HepG2 (cell line): ENCODE measurements at regions not wholly inside any gene's neighbourhood (a gene's known extent, or its start where the extent isn't known, plus 50 kb on each side); places are given as distances from the start of the nearest gene placed in this dataset.

Experiments used
- ATAC-seq: fragments of 200-7000 bp; cut with Tn5 transposase; 3 replicates; pipeline ENCODE4 v1.9.1; 2020; ENCODE audit warnings: mild to moderate bottlenecking, moderate library complexity
- BruUV-seq: library from RNA; stranded (reverse); fragments of 400-500 nt; replicated peaks from 2 replicates; lab custom pipeline; 2021; lab: Mats Ljungman, UMichigan
- CTCF ChIA-PET: fragments of 300-600 bp; formaldehyde crosslinking; extraction: SDS; loops from one replicate; lab custom pipeline; 2021; ENCODE audit warnings: low total read pairs, inconsistent platforms, low intra/inter-chr PET ratio; lab: Yijun Ruan, JAX
- POLR2A ChIA-PET: fragments of 350-600 bp; sonication (Branson Sonifier 250); formaldehyde crosslinking; loops from one replicate; lab custom pipeline; 2020; ENCODE audit warnings: antibody characterized with exemption, inconsistent platforms; lab: Yijun Ruan, JAX
- DNase-seq: peaks from one replicate; pipeline ENCODE4 v3.0.0-alpha.2; 2015; ENCODE audit warnings: low spot score
- FAIRE-seq: peaks from 3 replicates; lab custom pipeline; 2011; peaks lifted over from hg19 to GRCh38; lab: Jason Lieb, UNC
- H2AFZ ChIP-seq: one replicate; pipeline ENCODE4 v1.6.1; 2011; ENCODE audit warnings: low read length, inconsistent platforms
- H3K27ac ChIP-seq: fragments of 300-600 bp; 3 replicates; pipeline ENCODE4 v1.8.0; 2011; ENCODE audit warnings: mixed run types, mild to moderate bottlenecking, mixed read lengths, low read length, inconsistent platforms; ENCODE audit not compliant: insufficient read depth; ENCODE audit errors: extremely low read length
- H3K27me3 ChIP-seq, 2 experiments: fragments of 200-600 bp in 1 of 2; 2 replicates in 1 of 2; 3 replicates in 1 of 2; pipeline versions ENCODE4 v1.6.0 to v1.8.0; 2011; ENCODE audit warnings: low read length in 2 of 2, mild to moderate bottlenecking in 2 of 2, moderate library complexity in 2 of 2, inconsistent platforms in 1 of 2; ENCODE audit not compliant: insufficient read depth in 2 of 2, control insufficient read depth in 1 of 2
- H3K36me3 ChIP-seq, 2 experiments: fragments of 200-600 bp in 1 of 2; replicated peaks in 1 of 2; 2 replicates in 1 of 2; 3 replicates in 1 of 2; pipeline versions ENCODE4 v1.5.1 to v1.8.0; 2011; ENCODE audit warnings: low read length in 2 of 2, inconsistent platforms in 1 of 2; ENCODE audit not compliant: insufficient read depth in 2 of 2, control insufficient read depth in 1 of 2
- H3K4me1 ChIP-seq: 2 replicates; pipeline ENCODE4 v1.5.1; 2012; ENCODE audit warnings: low read length, inconsistent platforms; ENCODE audit not compliant: insufficient read depth
- H3K4me2 ChIP-seq: 2 replicates; pipeline ENCODE4 v1.6.0; 2011; ENCODE audit warnings: low read depth, low read length, inconsistent platforms
- H3K4me3 ChIP-seq, 3 experiments: fragments of 200-600 bp in 1 of 3; sonication (generic), shearing (Covaris generic) in 1 of 3; replicated peaks in 1 of 3; 2 replicates each; pipeline ENCODE4 v1.5.1; 2011 to 2016; ENCODE audit warnings: low read length in 3 of 3, inconsistent platforms in 2 of 3, low read depth in 2 of 3, mild to moderate bottlenecking in 2 of 3, control low read depth in 1 of 3, mixed read lengths in 1 of 3; ENCODE audit not compliant: insufficient read depth in 1 of 3
- H3K79me2 ChIP-seq: one replicate; pipeline ENCODE4 v1.6.1; 2011; ENCODE audit warnings: low read length, inconsistent platforms; ENCODE audit not compliant: insufficient read depth
- H3K9ac ChIP-seq: 2 replicates; pipeline ENCODE4 v1.6.0; 2011; ENCODE audit warnings: mild to moderate bottlenecking, low read depth, low read length, inconsistent platforms; ENCODE audit not compliant: insufficient read depth
- H3K9me3 ChIP-seq: 2 replicates; pipeline ENCODE4 v1.5.1; 2012; ENCODE audit warnings: mild to moderate bottlenecking, low read length
- H4K20me1 ChIP-seq: 2 replicates; pipeline ENCODE4 v1.6.0; 2011; ENCODE audit warnings: inconsistent platforms, mild to moderate bottlenecking, low read length, moderate library complexity; ENCODE audit not compliant: insufficient read depth
- CEBPB ChIP-seq: IDR thresholded peaks from 2 replicates; pipeline ENCODE4 v1.6.1; 2011; ENCODE audit warnings: low read depth, low read length, improper control_type of control experiment, borderline replicate concordance
- FOXP1 ChIP-seq, 2 experiments: fragments of 450-650 bp in 1 of 2; IDR thresholded peaks; 2 replicates each; pipeline ENCODE4 v1.6.1; 2017 to 2018; ENCODE audit warnings: antibody characterized with exemption in 1 of 2
- LCORL ChIP-seq, 2 experiments: fragments of 450-650 bp in 1 of 2; sonication (generic) in 1 of 2; formaldehyde crosslinking in 1 of 2; IDR thresholded peaks; 2 replicates each; pipeline versions ENCODE4 v1.5.0 to v1.6.1; 2017 to 2020; ENCODE audit warnings: antibody characterized with exemption in 1 of 2, missing genetic modification reagents in 1 of 2
- LRRFIP1 ChIP-seq: sonication (generic); formaldehyde crosslinking; conservative IDR thresholded peaks from 2 replicates; pipeline ENCODE4 v1.4.0; 2020; ENCODE audit warnings: missing genetic modification reagents
- MXD3 ChIP-seq: IDR thresholded peaks from 2 replicates; pipeline ENCODE4 v1.6.1; 2016; ENCODE audit warnings: mild to moderate bottlenecking, missing biosample characterization, missing genetic modification reagents
- NFYC ChIP-seq: IDR thresholded peaks from 2 replicates; pipeline ENCODE4 v1.6.1; 2016; ENCODE audit warnings: missing genetic modification reagents, missing compliant biosample characterization
- RAD21 ChIP-seq: fragments of 450-650 bp; formaldehyde crosslinking; IDR thresholded peaks from 2 replicates; pipeline ENCODE4 v1.5.0; 2020; ENCODE audit warnings: mild to moderate bottlenecking
- SP2 ChIP-seq: sonication (generic); formaldehyde crosslinking; IDR thresholded peaks from 2 replicates; pipeline ENCODE4 v1.5.1; 2020; ENCODE audit warnings: mild to moderate bottlenecking, missing genetic modification reagents
- SRF ChIP-seq: IDR thresholded peaks from 2 replicates; pipeline ENCODE4 v1.6.1; 2011; ENCODE audit warnings: mild to moderate bottlenecking, low read depth, low read length, moderate library complexity
- ZNF354B ChIP-seq: sonication (generic); formaldehyde crosslinking; IDR thresholded peaks from 2 replicates; pipeline ENCODE4 v1.8.0; 2022; ENCODE audit warnings: mild to moderate bottlenecking, missing genetic modification reagents
- ZNF552 ChIP-seq: sonication (generic); formaldehyde crosslinking; IDR thresholded peaks from 2 replicates; pipeline ENCODE4 v1.9.0; 2022; ENCODE audit warnings: missing genetic modification reagents, mild to moderate bottlenecking, borderline replicate concordance
- WGBS: methylation state at CpG from one replicate; pipeline ENCODE4 v1.1.6; 2017; ENCODE audit warnings: low lambda C conversion rate; 5-methylcytosine and 5-hydroxymethylcytosine counted together
- in situ Hi-C: cut with HindIII; loops from 2 replicates; pipeline ENCODE4 v1.10.0; 2017; ENCODE audit warnings: low pct_unique_long_range_greater_than_20kb; ENCODE audit not compliant: extremely low pct_ligation_motif_present
- intact Hi-C: fragments of 100-400 bp; cut with micrococcal nuclease; formaldehyde crosslinking; loops from one replicate; pipeline ENCODE4 v1.10.0; 2022; ENCODE audit not compliant: unreplicated experiment
- TF ChIP-seq, protein P1 (sequence below): IDR thresholded peaks from 2 replicates; pipeline ENCODE4 v1.6.1; 2016; ENCODE audit warnings: control low read depth
- TF ChIP-seq, protein P2 (sequence below): sonication (generic); formaldehyde crosslinking; IDR thresholded peaks from 2 replicates; pipeline ENCODE4 v1.4.0; 2020; ENCODE audit warnings: missing genetic modification reagents

DNA sequence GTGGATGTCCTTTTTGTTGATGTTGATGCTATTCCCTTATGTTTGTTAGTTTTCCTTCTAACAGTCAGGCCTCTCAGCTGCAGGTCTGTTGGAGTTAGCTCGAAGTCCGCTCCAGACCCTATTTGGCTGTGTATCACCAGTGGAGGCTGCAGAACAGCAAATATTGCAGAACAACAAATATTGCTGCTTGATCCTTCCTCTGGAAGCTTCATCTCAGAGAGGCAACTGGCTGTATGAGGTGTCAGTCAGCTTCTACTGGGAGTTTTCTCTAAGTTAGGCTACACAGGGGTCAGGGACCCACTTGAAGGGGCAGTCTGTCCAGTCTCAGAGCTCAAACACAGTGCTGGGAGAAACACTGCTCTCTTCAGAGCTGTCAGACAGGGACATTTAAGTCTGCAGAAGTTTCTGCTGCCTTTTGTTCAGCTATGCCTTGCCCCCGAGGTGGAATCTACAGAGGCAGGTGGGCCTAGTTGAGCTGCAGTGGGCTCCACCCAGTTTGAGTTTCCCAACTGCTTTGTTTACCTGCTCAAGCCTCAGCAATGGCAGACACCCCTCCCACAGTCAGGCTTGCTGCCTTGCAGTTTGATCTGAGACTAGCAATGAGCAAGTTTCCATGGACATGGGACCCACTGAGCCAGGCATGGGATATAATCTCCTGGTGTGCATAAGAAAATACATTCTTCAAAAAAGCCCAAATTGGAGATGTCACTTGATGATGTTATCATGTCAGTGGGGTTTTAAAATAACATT, 99.5 kb downstream of the KDM5D start:
- Histone ChIP-seq H3K4me1 (peaks cover 13% of the 10 kb centered on the region), H3K36me3 (no peaks in the 10 kb centered on the region), H3K9me3 (no peaks in the 10 kb centered on the region), H4K20me1 (no peaks in the 10 kb centered on the region), H3K4me3 (no peak overlapping the region), H3K9ac (no peak overlapping the region), H3K27ac (no peak overlapping the region), H2AFZ (no peak overlapping the region), H3K27me3 (no peaks in the 10 kb centered on the region), H3K79me2 (no peaks in the 10 kb centered on the region), H3K4me2 (peak overlapping the region; percentile 57)
- ChIA-PET POLR2A (interaction anchor here (1.1 kb wide), 1 partner anchor 78 kb away, joined by 5 read pairs; no protein-coding TSS in a partner anchor), CTCF (no interaction called here)
- FAIRE-seq = peak; percentile 40
- no TSS peak for BruUV-seq
- WGBS = 0% methylated on average over 1 of the region's 3 CpGs
- in situ Hi-C loops (no loop called here), intact Hi-C loops (no loop called here)
- peak; percentile 82 for ATAC-seq
- DNase-seq = peak; percentile 21
- TF ChIP-seq, protein P1, sequence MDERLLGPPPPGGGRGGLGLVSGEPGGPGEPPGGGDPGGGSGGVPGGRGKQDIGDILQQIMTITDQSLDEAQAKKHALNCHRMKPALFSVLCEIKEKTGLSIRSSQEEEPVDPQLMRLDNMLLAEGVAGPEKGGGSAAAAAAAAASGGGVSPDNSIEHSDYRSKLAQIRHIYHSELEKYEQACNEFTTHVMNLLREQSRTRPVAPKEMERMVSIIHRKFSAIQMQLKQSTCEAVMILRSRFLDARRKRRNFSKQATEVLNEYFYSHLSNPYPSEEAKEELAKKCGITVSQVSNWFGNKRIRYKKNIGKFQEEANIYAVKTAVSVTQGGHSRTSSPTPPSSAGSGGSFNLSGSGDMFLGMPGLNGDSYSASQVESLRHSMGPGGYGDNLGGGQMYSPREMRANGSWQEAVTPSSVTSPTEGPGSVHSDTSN = peak; percentile 75
- TF ChIP-seq LCORL (IDR thresholded peaks at IDR 0.05) (no peak), LCORL (CRISPR knock-in tag; IDR thresholded peaks at IDR 0.05) (no peak), ZNF354B (CRISPR knock-in tag) (no peak), LRRFIP1 (no peak), RAD21 (CRISPR knock-in tag) (no peak), SRF (peak; percentile 30; the same call in 1 of the 2 replicates), MXD3 (CRISPR knock-in tag) (no peak), SP2 (CRISPR knock-in tag) (0 out of 2 replicates have a peak, but pooled peaks have one; percentile 33), FOXP1 (IDR thresholded peaks at IDR 0.05) (no peak), FOXP1 (CRISPR knock-in tag; IDR thresholded peaks at IDR 0.05) (peak; percentile 41; the same call in 1 of the 2 replicates), CEBPB (peak; percentile 31; the same call in 1 of the 2 replicates), ZNF552 (CRISPR knock-in tag) (no peak), NFYC (CRISPR knock-in tag) (no peak)
- TF ChIP-seq, protein P2, sequence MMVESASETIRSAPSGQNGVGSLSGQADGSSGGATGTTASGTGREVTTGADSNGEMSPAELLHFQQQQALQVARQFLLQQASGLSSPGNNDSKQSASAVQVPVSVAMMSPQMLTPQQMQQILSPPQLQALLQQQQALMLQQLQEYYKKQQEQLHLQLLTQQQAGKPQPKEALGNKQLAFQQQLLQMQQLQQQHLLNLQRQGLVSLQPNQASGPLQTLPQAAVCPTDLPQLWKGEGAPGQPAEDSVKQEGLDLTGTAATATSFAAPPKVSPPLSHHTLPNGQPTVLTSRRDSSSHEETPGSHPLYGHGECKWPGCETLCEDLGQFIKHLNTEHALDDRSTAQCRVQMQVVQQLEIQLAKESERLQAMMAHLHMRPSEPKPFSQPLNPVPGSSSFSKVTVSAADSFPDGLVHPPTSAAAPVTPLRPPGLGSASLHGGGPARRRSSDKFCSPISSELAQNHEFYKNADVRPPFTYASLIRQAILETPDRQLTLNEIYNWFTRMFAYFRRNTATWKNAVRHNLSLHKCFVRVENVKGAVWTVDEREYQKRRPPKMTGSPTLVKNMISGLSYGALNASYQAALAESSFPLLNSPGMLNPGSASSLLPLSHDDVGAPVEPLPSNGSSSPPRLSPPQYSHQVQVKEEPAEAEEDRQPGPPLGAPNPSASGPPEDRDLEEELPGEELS (CRISPR knock-in tag) = peak; percentile 67
